ENCODE measurements at regions not wholly inside any gene's neighbourhood (a gene's known extent, or its start where the extent isn't known, plus 50 kb on each side); places are given as distances from the start of the nearest gene placed in this dataset.

- no peak overlapping the region for H3K27ac ChIP-seq (ENCODE audit: low read depth, low read length)
- H4K8ac ChIP-seq (ENCODE audit: extremely low read depth, insufficient read depth, low read length) = no peak overlapping the region
- CTCF ChIA-PET (ENCODE audit: partially characterized antibody) = interaction anchor here (1.0 kb wide), 1 partner anchor 23 kb away, joined by 4 read pairs; no protein-coding TSS in a partner anchor
- H3K56ac ChIP-seq (replicated peaks; ENCODE audit: insufficient read length, low read depth, low read length) = no peak overlapping the region
- H3K9me3 ChIP-seq (ENCODE audit: insufficient read depth in 2 of 2, low read depth in 1 of 2, low read length in 1 of 2) = no peaks in the 10 kb centered on the region
- no peak overlapping the region for H3K4ac ChIP-seq (replicated peaks; ENCODE audit: insufficient read length, low read depth, low read length)
- H3K18ac ChIP-seq (ENCODE audit: extremely low read depth, low read length) = no peak overlapping the region
- H2BK12ac ChIP-seq (ENCODE audit: low read depth, low read length) = no peak overlapping the region
- no peaks in the 10 kb centered on the region; a peak in 1 of 7 replicates for H3K4me1 ChIP-seq (replicated peaks in 1 of 4; ENCODE audit: control insufficient read depth in 3 of 4, insufficient read depth in 4 of 4, low read length in 3 of 4)
- H2AK5ac ChIP-seq (ENCODE audit: low read depth, low read length) = no peak overlapping the region
- no peaks in the 10 kb centered on the region for H3K27me3 ChIP-seq (replicated peaks in 1 of 4; ENCODE audit: control insufficient read depth in 3 of 4, extremely low read depth in 1 of 4, insufficient read depth in 3 of 4, low read length in 3 of 4)
- no peak overlapping the region for H3K9ac ChIP-seq (replicated peaks in 1 of 4; ENCODE audit: extremely low read depth in 1 of 4, low read depth in 3 of 4, low read length in 3 of 4)
- H3K23me2 ChIP-seq (ENCODE audit: low read depth, low read length) = no peaks in the 10 kb centered on the region
- H4K91ac ChIP-seq (replicated peaks; ENCODE audit: insufficient read length, low read length) = no peak overlapping the region
- DNase-seq (ENCODE audit: low read depth in 1 of 2, low spot score in 2 of 2) = no peak
- no peak overlapping the region for H3K14ac ChIP-seq (ENCODE audit: insufficient read length)
- H3K23ac ChIP-seq (ENCODE audit: insufficient read length) = no peak overlapping the region
- H3K79me2 ChIP-seq (ENCODE audit: control insufficient read depth in 1 of 2, insufficient read depth in 2 of 2, low read length in 2 of 2) = no peaks in the 10 kb centered on the region
- no peak overlapping the region for H3K4me3 ChIP-seq (ENCODE audit: extremely low read depth in 1 of 4, insufficient read depth in 2 of 4, low read depth in 3 of 4, low read length in 4 of 4)
- 100% methylated on average over 2 of the region's 2 CpGs; no CpG with 5 or more reads in 1 of the 2 experiments for WGBS, 2 experiments (ENCODE audit: extremely low coverage in 1 of 2, insufficient coverage in 1 of 2, insufficient read length in 1 of 2, insufficient replicate concordance in 2 of 2, low coverage in 1 of 2, low lambda C conversion rate in 2 of 2, missing lambda C conversion rate in 1 of 2)
- no peaks in the 10 kb centered on the region for H3K36me3 ChIP-seq (ENCODE audit: control insufficient read depth in 2 of 4, insufficient read depth in 4 of 4, low read length in 3 of 4)
- no peak for TF ChIP-seq KDM4A (IDR thresholded peaks at IDR 0.05; ENCODE audit: low read depth, low read length, severe bottlenecking)
- no peak for TF ChIP-seq CREB1 (IDR thresholded peaks at IDR 0.05)
- TF ChIP-seq, protein P1, sequence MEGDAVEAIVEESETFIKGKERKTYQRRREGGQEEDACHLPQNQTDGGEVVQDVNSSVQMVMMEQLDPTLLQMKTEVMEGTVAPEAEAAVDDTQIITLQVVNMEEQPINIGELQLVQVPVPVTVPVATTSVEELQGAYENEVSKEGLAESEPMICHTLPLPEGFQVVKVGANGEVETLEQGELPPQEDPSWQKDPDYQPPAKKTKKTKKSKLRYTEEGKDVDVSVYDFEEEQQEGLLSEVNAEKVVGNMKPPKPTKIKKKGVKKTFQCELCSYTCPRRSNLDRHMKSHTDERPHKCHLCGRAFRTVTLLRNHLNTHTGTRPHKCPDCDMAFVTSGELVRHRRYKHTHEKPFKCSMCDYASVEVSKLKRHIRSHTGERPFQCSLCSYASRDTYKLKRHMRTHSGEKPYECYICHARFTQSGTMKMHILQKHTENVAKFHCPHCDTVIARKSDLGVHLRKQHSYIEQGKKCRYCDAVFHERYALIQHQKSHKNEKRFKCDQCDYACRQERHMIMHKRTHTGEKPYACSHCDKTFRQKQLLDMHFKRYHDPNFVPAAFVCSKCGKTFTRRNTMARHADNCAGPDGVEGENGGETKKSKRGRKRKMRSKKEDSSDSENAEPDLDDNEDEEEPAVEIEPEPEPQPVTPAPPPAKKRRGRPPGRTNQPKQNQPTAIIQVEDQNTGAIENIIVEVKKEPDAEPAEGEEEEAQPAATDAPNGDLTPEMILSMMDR (IDR thresholded peaks at IDR 0.05; ENCODE audit: control extremely low read depth in 1 of 3, insufficient read depth in 1 of 3, low read depth in 1 of 3, low read length in 3 of 3) = no peak
- TF ChIP-seq ASH2L (IDR thresholded peaks at IDR 0.05; ENCODE audit: low read length) = no peak
- no peak for TF ChIP-seq PHF8 (conservative IDR thresholded peaks at IDR 0.05; ENCODE audit: low read depth, low read length)
- no peak for TF ChIP-seq TAF7 (optimal IDR thresholded peaks at IDR 0.05; ENCODE audit: borderline replicate concordance, low read depth, low read length)
- TF ChIP-seq POU5F1 (IDR thresholded peaks at IDR 0.05; ENCODE audit: low read depth, low read length) = no peak
- no peak for TF ChIP-seq CBX5 (IDR thresholded peaks at IDR 0.05; ENCODE audit: low read depth, low read length)
- H2BK120ac ChIP-seq (replicated peaks; ENCODE audit: low read depth, low read length) = no peak overlapping the region
- no peak overlapping the region for H2BK20ac ChIP-seq (ENCODE audit: low read length)
- POLR2A ChIA-PET (ENCODE audit: partially characterized antibody) = no interaction called here
- FAIRE-seq = no peak
- H4K20me1 ChIP-seq (replicated peaks in 1 of 2; ENCODE audit: control insufficient read depth in 1 of 2, insufficient read depth in 2 of 2, low read length in 2 of 2) = no peaks in the 10 kb centered on the region
- H4K5ac ChIP-seq (ENCODE audit: insufficient read length, low read depth, low read length) = no peak overlapping the region
- H2AFZ ChIP-seq (ENCODE audit: low read length) = peak overlapping the region; percentile 37; the same call in 1 of the 2 replicates
- H3K4me2 ChIP-seq (ENCODE audit: insufficient read depth in 1 of 2, low read depth in 2 of 2, low read length in 2 of 2) = no peak overlapping the region
- no peak overlapping the region for H2BK15ac ChIP-seq (ENCODE audit: low read length)
- no peaks in the 10 kb centered on the region for H3K79me1 ChIP-seq (ENCODE audit: low read depth, low read length)
- H2BK5ac ChIP-seq (ENCODE audit: low read depth, low read length) = no peak overlapping the region
Measured at GRCh38 chr5:88503041-88503345, 234.3 kb upstream of the TMEM161B start.
